ENCODE measurements at regions not wholly inside any gene's neighbourhood (a gene's known extent, or its start where the extent isn't known, plus 50 kb on each side); places are given as distances from the start of the nearest gene placed in this dataset.
"Not testable (repeated sequence)": the region's sequence is repeated elsewhere in the genome, so short reads cannot be mapped to it uniquely, and the experiment has no call there.

- not testable (repeated sequence) for DNase-seq
These were observed 51.7 kb upstream of the LPCAT1 start for GRCh38 chr5:1575491-1575890.

DNA sequence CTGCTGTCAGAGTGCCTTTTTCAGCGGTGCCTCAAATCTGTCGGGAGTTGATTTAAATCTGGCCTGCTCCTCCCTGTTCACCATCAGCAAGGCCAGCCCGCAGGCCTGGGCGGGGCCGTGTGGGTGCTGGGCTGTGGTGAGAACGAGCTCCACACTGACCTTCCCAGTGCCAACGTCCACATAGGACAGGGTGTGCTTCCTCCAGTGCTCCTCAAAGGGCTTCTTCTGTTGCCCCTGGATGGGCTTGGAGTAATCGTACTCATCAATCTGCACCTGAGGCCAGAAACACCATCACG is 50.2 kb upstream of the LPCAT1 start:
- not testable (repeated sequence) for DNase-seq

- DNase-seq, result not testable (repeated sequence)
These were observed 49.7 kb upstream of the LPCAT1 start for GRCh38 chr5:1573217-1574022.

Measured in amniotic stem cell (primary cell).